ENCODE measurements at regions not wholly inside any gene's neighbourhood (a gene's known extent, or its start where the extent isn't known, plus 50 kb on each side); places are given as distances from the start of the nearest gene placed in this dataset.

DNA sequence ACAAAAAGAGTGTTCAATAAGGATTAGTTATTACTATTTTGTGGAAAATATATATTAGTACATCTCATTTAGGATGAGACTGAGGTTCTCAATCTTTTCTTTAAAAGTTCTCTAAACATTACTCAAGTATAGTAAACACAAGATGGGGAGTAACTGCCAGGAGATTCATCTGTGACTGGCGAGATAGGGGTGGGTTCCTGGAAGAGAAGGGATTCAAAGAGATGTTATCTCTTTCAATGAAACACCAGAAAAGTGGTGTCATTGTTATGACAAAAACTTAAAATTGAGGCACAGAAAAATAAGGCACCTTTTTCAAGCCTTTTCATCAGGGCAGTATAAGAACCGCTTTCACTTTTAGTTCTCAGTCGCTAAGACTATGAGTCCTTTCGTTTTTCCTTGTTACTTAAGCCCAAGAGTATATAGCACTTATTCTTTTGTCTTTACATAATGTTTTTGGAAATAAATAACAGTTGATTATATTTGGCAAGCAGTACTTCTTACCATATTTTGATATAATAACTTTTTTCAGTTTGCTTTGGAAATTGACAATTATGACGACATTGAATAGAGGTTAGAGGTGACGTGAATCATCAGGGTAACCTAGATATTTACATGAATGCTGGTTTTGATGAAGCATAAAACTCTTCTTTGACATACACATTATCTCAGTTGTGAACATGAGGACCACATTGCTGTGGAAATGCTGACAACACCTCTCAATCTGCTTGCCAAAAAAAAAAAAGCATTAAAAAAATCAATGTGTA is 393.9 kb upstream of the TCF4 start:
- TF ChIP-seq EZH2phosphoT487 (IDR thresholded peaks at IDR 0.05; ENCODE audit: low read length) (no peak), EZH2 (optimal IDR thresholded peaks at IDR 0.05; ENCODE audit: low read depth, low read length) (no peak)
- TF ChIP-seq, protein P1, sequence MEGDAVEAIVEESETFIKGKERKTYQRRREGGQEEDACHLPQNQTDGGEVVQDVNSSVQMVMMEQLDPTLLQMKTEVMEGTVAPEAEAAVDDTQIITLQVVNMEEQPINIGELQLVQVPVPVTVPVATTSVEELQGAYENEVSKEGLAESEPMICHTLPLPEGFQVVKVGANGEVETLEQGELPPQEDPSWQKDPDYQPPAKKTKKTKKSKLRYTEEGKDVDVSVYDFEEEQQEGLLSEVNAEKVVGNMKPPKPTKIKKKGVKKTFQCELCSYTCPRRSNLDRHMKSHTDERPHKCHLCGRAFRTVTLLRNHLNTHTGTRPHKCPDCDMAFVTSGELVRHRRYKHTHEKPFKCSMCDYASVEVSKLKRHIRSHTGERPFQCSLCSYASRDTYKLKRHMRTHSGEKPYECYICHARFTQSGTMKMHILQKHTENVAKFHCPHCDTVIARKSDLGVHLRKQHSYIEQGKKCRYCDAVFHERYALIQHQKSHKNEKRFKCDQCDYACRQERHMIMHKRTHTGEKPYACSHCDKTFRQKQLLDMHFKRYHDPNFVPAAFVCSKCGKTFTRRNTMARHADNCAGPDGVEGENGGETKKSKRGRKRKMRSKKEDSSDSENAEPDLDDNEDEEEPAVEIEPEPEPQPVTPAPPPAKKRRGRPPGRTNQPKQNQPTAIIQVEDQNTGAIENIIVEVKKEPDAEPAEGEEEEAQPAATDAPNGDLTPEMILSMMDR (IDR thresholded peaks at IDR 0.05; ENCODE audit: low read length): no peak
- Histone ChIP-seq H3K4me2 (ENCODE audit: low read depth, low read length) (no peak overlapping the region), H3K9me2 (replicated peaks; ENCODE audit: insufficient read depth, low read length) (no peaks in the 10 kb centered on the region)

DNA sequence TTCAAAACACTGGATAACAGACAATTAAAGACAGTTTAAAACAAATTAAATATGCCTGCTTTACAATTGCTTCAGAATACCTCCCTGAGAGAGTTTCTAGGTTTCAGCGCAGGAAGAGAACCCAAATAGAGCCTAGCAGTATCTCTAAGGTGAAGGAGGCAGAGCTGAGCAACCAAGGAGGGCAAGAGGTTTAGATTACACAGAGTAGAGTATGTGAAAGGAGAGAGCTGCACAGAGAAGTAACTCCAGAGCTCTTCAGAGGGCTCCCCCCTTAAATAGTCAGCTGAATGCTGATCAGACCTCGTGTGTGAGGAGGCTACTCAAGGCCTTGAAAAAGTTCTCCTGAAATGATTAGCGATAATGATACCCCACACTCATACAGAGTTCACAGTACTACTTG is 386.5 kb upstream of the TCF4 start:
- no peaks in the 10 kb centered on the region for H3K9me2 ChIP-seq (replicated peaks; ENCODE audit: insufficient read depth, low read length)
- no peak overlapping the region for H3K4me2 ChIP-seq (ENCODE audit: low read depth, low read length)
- no peaks in the 10 kb centered on the region for H4K20me1 ChIP-seq (ENCODE audit: insufficient read depth, low read length)
- TF ChIP-seq EZH2 (optimal IDR thresholded peaks at IDR 0.05; ENCODE audit: low read depth, low read length) (no peak), EZH2phosphoT487 (IDR thresholded peaks at IDR 0.05; ENCODE audit: low read length) (no peak)
- TF ChIP-seq, protein P1 (IDR thresholded peaks at IDR 0.05; ENCODE audit: low read length): no peak
- no peak overlapping the region for H3K27ac ChIP-seq (ENCODE audit: low read length)
- no peaks in the 10 kb centered on the region for H3F3A ChIP-seq (ENCODE audit: insufficient read depth, low read length)
- no peak overlapping the region for H3K4me3 ChIP-seq (ENCODE audit: low read length)
- H3K4me1 ChIP-seq (ENCODE audit: low read length): no peaks in the 10 kb centered on the region
- H3K9me3 ChIP-seq (replicated peaks; ENCODE audit: insufficient read depth, low read length): no peaks in the 10 kb centered on the region
- no peak overlapping the region for H3K9ac ChIP-seq (ENCODE audit: low read length)
- H3K79me2 ChIP-seq (ENCODE audit: low read length): no peaks in the 10 kb centered on the region
- H3K27me3 ChIP-seq (replicated peaks; ENCODE audit: insufficient read depth, low read length): no peaks in the 10 kb centered on the region
- no peak overlapping the region for H2AFZ ChIP-seq (ENCODE audit: low read length)
- no peak for DNase-seq
- H3K36me3 ChIP-seq (replicated peaks; ENCODE audit: insufficient read depth, low read length): no peaks in the 10 kb centered on the region

More for the DNA sequence above, 393.9 kb upstream of the TCF4 start:
- H3K27me3 ChIP-seq (replicated peaks; ENCODE audit: insufficient read depth, low read length): no peaks in the 10 kb centered on the region
- H3K9me3 ChIP-seq (replicated peaks; ENCODE audit: insufficient read depth, low read length): no peaks in the 10 kb centered on the region
- no peak overlapping the region for H3K4me3 ChIP-seq (ENCODE audit: low read length)
- DNase-seq: no peak
- no peaks in the 10 kb centered on the region for H3K36me3 ChIP-seq (replicated peaks; ENCODE audit: insufficient read depth, low read length)
- H2AFZ ChIP-seq (ENCODE audit: low read length): no peak overlapping the region
- H3K79me2 ChIP-seq (ENCODE audit: low read length): no peaks in the 10 kb centered on the region
- no peaks in the 10 kb centered on the region for H3K4me1 ChIP-seq (ENCODE audit: low read length)
- H3K27ac ChIP-seq (ENCODE audit: low read length): no peak overlapping the region
- H3K9ac ChIP-seq (ENCODE audit: low read length): no peak overlapping the region
- no peaks in the 10 kb centered on the region for H3F3A ChIP-seq (ENCODE audit: insufficient read depth, low read length)
- H4K20me1 ChIP-seq (ENCODE audit: insufficient read depth, low read length): no peaks in the 10 kb centered on the region

DNA sequence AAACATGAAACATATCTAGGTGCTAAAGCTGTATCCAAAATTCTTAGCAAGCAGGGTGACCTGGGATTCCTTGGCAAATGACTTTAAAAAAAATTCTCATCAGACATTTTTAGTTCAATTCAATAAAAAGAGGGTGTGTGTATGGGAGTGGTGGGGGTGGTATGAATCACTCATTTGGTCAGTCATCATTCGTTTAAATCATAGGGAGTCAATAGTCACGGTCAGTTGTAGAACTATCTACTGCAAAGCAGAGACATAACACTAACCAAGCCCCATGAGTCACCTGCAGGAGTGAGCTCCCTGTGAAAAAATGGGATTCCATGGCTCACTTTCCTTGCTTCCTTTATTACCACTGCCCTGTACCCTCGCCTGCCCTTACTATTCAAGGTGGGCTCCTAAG is 380.6 kb upstream of the TCF4 start:
- Histone ChIP-seq H4K20me1 (ENCODE audit: insufficient read depth, low read length) (no peaks in the 10 kb centered on the region), H3K4me1 (ENCODE audit: low read length) (no peaks in the 10 kb centered on the region), H3K9ac (ENCODE audit: low read length) (no peak overlapping the region), H3K27ac (ENCODE audit: low read length) (no peak overlapping the region), H3K9me3 (replicated peaks; ENCODE audit: insufficient read depth, low read length) (no peaks in the 10 kb centered on the region), H3K4me3 (ENCODE audit: low read length) (no peak overlapping the region), H3K4me2 (ENCODE audit: low read depth, low read length) (no peak overlapping the region), H3K79me2 (ENCODE audit: low read length) (no peaks in the 10 kb centered on the region), H3K9me2 (replicated peaks; ENCODE audit: insufficient read depth, low read length) (no peaks in the 10 kb centered on the region), H3K36me3 (replicated peaks; ENCODE audit: insufficient read depth, low read length) (no peaks in the 10 kb centered on the region), H3F3A (ENCODE audit: insufficient read depth, low read length) (no peaks in the 10 kb centered on the region), H3K27me3 (replicated peaks; ENCODE audit: insufficient read depth, low read length) (no peaks in the 10 kb centered on the region), H2AFZ (ENCODE audit: low read length) (no peak overlapping the region)
- no peak for DNase-seq
- TF ChIP-seq EZH2phosphoT487 (IDR thresholded peaks at IDR 0.05; ENCODE audit: low read length) (no peak), EZH2 (optimal IDR thresholded peaks at IDR 0.05; ENCODE audit: low read depth, low read length) (no peak)
- TF ChIP-seq, protein P1 (IDR thresholded peaks at IDR 0.05; ENCODE audit: low read length): no peak

All from MM.1S (cell line).